ENCODE measurements at regions not wholly inside any gene's neighbourhood (a gene's known extent, or its start where the extent isn't known, plus 50 kb on each side); places are given as distances from the start of the nearest gene placed in this dataset.

GRCh38 chr4:83171436-83172039 lies 57.0 kb upstream of the PLAC8 start:
- DNase-seq (ENCODE audit: low spot score): no peak

GRCh38 chr4:83170952-83171399 lies 56.4 kb upstream of the PLAC8 start:
- peak; percentile 11 for DNase-seq (ENCODE audit: low spot score)
